T-cell (primary cell): ENCODE measurements at regions not wholly inside any gene's neighbourhood (a gene's known extent, or its start where the extent isn't known, plus 50 kb on each side); places are given as distances from the start of the nearest gene placed in this dataset.

Experiments used
- ATAC-seq, 4 experiments: fragments of 200-7000 bp in 3 of 4; fragments of 150-1000 bp in 1 of 4; cut with Tn5 transposase; replicated peaks in 1 of 4; 1 replicate in 3 of 4; 2 replicates in 1 of 4; pipeline ENCODE4 v1.10.0; 2021; ENCODE audit warnings: moderate library complexity in 3 of 4, mild to moderate bottlenecking in 2 of 4, moderate number of reproducible peaks in 1 of 4
- CTCF ChIA-PET, 2 donors: fragments of 300-600 bp; sonication (Branson Sonifier 250); formaldehyde crosslinking; loops; one replicate each; lab custom pipeline; 2022; ENCODE audit warnings: antibody characterized with exemption in 2 of 2; lab: Charles Lee
- POLR2A ChIA-PET, 2 donors: fragments of 300-600 bp; sonication (Branson Sonifier 250); formaldehyde crosslinking; loops; one replicate each; lab custom pipeline; 2022; ENCODE audit warnings: antibody characterized with exemption in 2 of 2; lab: Charles Lee
- DNase-seq, 35 experiments: peaks; one replicate each; pipeline versions ENCODE4 v3.0.0 to v3.0.0-alpha.2; 2013 to 2023
- H3K27ac ChIP-seq: one replicate; pipeline ENCODE4 v1.5.1; 2013; ENCODE audit warnings: low read length
- H3K27me3 ChIP-seq, 2 experiments: replicated peaks in 1 of 2; 1 replicate in 1 of 2; 2 replicates in 1 of 2; pipeline versions ENCODE4 v1.6.1 to v1.7.0; 2013; ENCODE audit warnings: low read length in 1 of 2, mixed read lengths in 1 of 2; ENCODE audit not compliant: control insufficient read depth in 2 of 2, insufficient read depth in 2 of 2; ENCODE audit errors: extremely low read depth in 1 of 2
- H3K36me3 ChIP-seq, 2 donors: 1 replicate in 1 of 2; 2 replicates in 1 of 2; pipeline versions ENCODE4 v1.6.1 to v1.7.0; 2013; ENCODE audit warnings: low read length in 1 of 2; ENCODE audit not compliant: control insufficient read depth in 2 of 2, insufficient read depth in 1 of 2; ENCODE audit errors: extremely low read depth in 1 of 2
- H3K4me1 ChIP-seq, 2 experiments: 1 replicate in 1 of 2; 2 replicates in 1 of 2; pipeline versions ENCODE4 v1.6.1 to v1.7.0; 2013; ENCODE audit warnings: low read length in 2 of 2, mixed read lengths in 1 of 2; ENCODE audit not compliant: insufficient read depth in 2 of 2, control insufficient read depth in 1 of 2; ENCODE audit errors: extremely low read depth in 1 of 2
- H3K4me3 ChIP-seq, 2 donors: 1 replicate in 1 of 2; 2 replicates in 1 of 2; pipeline versions ENCODE4 v1.5.1 to v1.7.0; 2013; ENCODE audit warnings: mild to moderate bottlenecking in 2 of 2, low read length in 1 of 2, moderate library complexity in 1 of 2; ENCODE audit not compliant: control insufficient read depth in 1 of 2; ENCODE audit errors: extremely low read depth in 1 of 2
- H3K9me3 ChIP-seq: 2 replicates; pipeline ENCODE4 v1.7.0; 2013
- H3K27ac Mint-ChIP-seq, 2 donors: one replicate each; pipeline ENCODE4 v1.8.0; 2020 to 2021; ENCODE audit warnings: mild to moderate bottlenecking in 2 of 2, mixed read lengths in 2 of 2
- H3K27me3 Mint-ChIP-seq, 2 donors: one replicate each; pipeline ENCODE4 v1.8.0; 2021 to 2022; ENCODE audit warnings: mixed read lengths in 2 of 2
- H3K36me3 Mint-ChIP-seq: one replicate; pipeline ENCODE4 v1.8.0; 2021; ENCODE audit warnings: mixed read lengths
- H3K4me1 Mint-ChIP-seq, 3 donors: one replicate each; pipeline ENCODE4 v1.8.0; 2020 to 2022; ENCODE audit warnings: mixed read lengths in 3 of 3, mild to moderate bottlenecking in 1 of 3
- H3K4me3 Mint-ChIP-seq, 3 donors: one replicate each; pipeline ENCODE4 v1.8.0; 2020 to 2022; ENCODE audit warnings: mild to moderate bottlenecking in 3 of 3, mixed read lengths in 3 of 3, moderate library complexity in 3 of 3
- H3K9me3 Mint-ChIP-seq, 3 donors: one replicate each; pipeline ENCODE4 v1.8.0; 2020 to 2022; ENCODE audit warnings: mixed read lengths in 3 of 3
- WGBS: methylation state at CpG from one replicate; pipeline ENCODE4 v1.1.5; 2013; ENCODE audit warnings: missing lambda C conversion rate; ENCODE audit not compliant: insufficient coverage; 5-methylcytosine and 5-hydroxymethylcytosine counted together

DNA sequence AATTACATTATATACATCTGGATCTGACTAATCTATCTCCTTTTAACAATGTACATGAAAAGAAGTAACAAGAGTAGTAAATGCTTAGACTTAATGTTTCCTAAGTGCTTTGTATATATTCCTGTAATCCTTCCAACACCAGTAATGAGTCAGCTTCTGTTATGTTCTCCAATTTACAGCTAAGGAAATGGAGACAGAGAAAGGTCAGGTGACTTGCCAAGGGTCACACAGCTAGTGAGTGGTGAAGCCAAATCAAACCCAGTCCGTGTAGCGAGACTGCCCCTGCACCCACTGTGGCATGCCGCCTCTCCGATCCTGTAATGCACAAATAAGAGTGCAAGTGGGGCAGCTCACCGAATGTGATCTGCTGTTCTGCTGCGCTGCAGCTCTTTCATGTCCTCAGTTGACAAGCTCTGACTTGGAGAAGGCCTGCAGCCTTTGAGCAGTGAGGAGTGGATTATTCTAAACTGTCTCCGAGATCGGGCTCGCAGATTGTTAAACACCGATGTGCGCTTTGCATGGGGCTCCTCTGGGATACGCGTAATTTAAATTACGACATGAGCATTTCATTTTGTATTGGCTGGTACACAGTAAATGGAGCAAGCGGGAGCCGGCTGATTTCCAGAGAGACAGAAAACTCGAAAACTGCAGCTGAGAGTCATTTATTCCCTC lies 65.1 kb upstream of the KTN1 start:
- no peak overlapping the region for H3K4me3 ChIP-seq
- POLR2A ChIA-PET: no interaction called here

DNA sequence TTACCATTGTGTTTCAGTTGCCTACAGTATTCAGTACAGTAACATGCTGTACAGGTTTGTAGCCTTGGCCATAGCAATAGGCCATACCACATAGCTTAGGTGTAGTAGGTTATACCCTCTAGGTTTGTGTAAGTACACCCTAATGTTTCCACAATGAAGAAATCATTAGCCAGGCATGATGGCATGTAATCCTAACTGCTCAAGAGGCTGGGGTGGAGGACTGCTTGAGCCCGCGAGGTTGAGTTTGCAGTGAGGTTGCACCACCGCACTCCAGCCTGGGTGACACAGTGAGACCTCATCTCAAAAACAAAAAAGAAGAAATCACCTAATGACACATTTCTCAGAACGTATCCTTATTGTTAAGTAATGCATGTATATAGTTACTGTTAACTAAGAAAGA lies 63.2 kb upstream of the KTN1 start:
- Mint-ChIP-seq H3K27me3 (no peaks in the 10 kb centered on the region), H3K4me3 (no peak overlapping the region), H3K36me3 (no peaks in the 10 kb centered on the region), H3K4me1 (no peaks in the 10 kb centered on the region), H3K27ac (no peak overlapping the region), H3K9me3 (no peaks in the 10 kb centered on the region)
- ATAC-seq: no peak
- no peak overlapping the region for H3K4me3 ChIP-seq
- no peaks in the 10 kb centered on the region for H3K4me1 ChIP-seq
- WGBS: no CpG with 5 or more reads among the region's 4 CpGs
- no peak overlapping the region for H3K27ac ChIP-seq
- H3K27me3 ChIP-seq: no peaks in the 10 kb centered on the region
- no peaks in the 10 kb centered on the region for H3K9me3 ChIP-seq
- POLR2A ChIA-PET: no interaction called here
- H3K36me3 ChIP-seq: no peaks in the 10 kb centered on the region
- CTCF ChIA-PET: no interaction called here
- no peak for DNase-seq

More for the DNA sequence above, 65.1 kb upstream of the KTN1 start:
- peaks cover 0 to 4% (median 1%) of the 10 kb centered on the region in 3 donors for H3K9me3 Mint-ChIP-seq
- no peaks in the 10 kb centered on the region for H3K36me3 Mint-ChIP-seq
- DNase-seq: no peak
- no peak for ATAC-seq
- CTCF ChIA-PET: interaction anchor here in 1 of 2 donors (0.6 kb wide), 1 partner anchor 248 kb away, joined by 4 read pairs; no protein-coding TSS in a partner anchor
- no peaks in the 10 kb centered on the region for H3K9me3 ChIP-seq
- 95% methylated on average over 14 of the region's 17 CpGs for WGBS
- no peak overlapping the region for H3K27ac Mint-ChIP-seq
- no peaks in the 10 kb centered on the region for H3K4me1 Mint-ChIP-seq
- no peaks in the 10 kb centered on the region for H3K27me3 ChIP-seq
- H3K4me3 Mint-ChIP-seq: no peak overlapping the region
- H3K4me1 ChIP-seq: no peaks in the 10 kb centered on the region
- H3K27me3 Mint-ChIP-seq: no peaks in the 10 kb centered on the region
- H3K36me3 ChIP-seq: no peaks in the 10 kb centered on the region
- H3K27ac ChIP-seq: no peak overlapping the region

DNA sequence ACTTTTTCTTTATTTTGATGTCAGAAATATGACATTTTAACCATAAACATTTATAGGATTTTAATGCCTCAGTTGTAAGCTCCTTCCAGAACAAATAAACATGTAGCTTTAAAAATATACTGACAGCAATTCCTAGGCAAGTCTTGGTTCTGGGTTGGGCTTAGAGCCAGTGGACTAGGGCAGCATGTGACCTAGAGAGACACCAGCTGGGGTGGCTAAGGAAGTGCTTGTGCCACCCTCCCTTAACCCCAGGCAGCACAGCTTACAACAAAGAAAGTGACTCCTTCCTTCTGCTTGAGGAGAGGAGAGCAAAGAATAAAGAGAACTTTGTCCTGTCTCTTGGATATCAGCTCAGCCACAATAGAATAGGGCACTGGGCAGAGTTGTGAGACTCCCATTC lies 61.6 kb upstream of the KTN1 start:
- ChIA-PET POLR2A (no interaction called here), CTCF (interaction anchor here in 1 of 2 donors (1.1 kb wide), 1 partner anchor 956 kb away, joined by 3 read pairs; no protein-coding TSS in a partner anchor)
- no peak overlapping the region for H3K27ac ChIP-seq
- Mint-ChIP-seq H3K27me3 (no peaks in the 10 kb centered on the region), H3K4me1 (no peaks in the 10 kb centered on the region), H3K36me3 (no peaks in the 10 kb centered on the region), H3K9me3 (no peaks in the 10 kb centered on the region), H3K4me3 (no peak overlapping the region), H3K27ac (no peak overlapping the region)
- no peaks in the 10 kb centered on the region for H3K9me3 ChIP-seq
- no peaks in the 10 kb centered on the region for H3K4me1 ChIP-seq
- DNase-seq (no peak), ATAC-seq (no peak)
- H3K36me3 ChIP-seq: no peaks in the 10 kb centered on the region
- no peak overlapping the region for H3K4me3 ChIP-seq
- no peaks in the 10 kb centered on the region for H3K27me3 ChIP-seq

DNA sequence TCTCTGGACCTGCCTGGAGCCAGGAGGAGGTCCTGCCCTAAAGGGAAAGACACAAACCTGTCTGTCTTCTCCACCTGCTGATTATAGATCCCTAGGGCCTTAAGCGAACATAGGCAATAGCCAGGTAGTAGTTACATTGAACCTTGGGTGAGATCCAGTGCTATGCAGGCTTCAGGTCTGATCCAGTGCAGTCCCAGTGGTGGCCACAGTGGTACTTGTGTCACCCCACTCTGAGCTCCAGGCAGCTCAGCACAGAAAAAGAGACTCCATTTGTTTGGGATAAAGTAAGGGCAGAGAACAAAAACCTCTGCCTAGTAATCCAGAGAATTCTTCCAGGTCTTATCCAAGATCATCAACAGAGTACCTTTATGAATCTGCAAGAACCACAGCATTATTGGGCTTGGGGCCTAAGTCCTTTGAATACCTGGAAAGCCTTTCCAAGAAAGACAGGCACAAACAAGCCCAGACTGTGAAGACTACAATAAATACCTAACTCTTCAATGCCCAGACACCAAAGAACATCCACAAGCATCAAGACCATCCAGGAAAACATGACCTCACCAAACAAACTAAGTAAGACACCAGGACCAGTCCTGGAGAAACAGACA lies 60.4 kb upstream of the KTN1 start:
- ATAC-seq (no peak), DNase-seq (no peak)
- H3K4me3 Mint-ChIP-seq: no peak overlapping the region
- no peaks in the 10 kb centered on the region for H3K9me3 Mint-ChIP-seq
- Histone ChIP-seq H3K4me3 (no peak overlapping the region), H3K27me3 (no peaks in the 10 kb centered on the region), H3K36me3 (no peaks in the 10 kb centered on the region), H3K4me1 (no peaks in the 10 kb centered on the region), H3K27ac (no peak overlapping the region), H3K9me3 (no peaks in the 10 kb centered on the region)
- no peaks in the 10 kb centered on the region for H3K27me3 Mint-ChIP-seq
- H3K27ac Mint-ChIP-seq: no peak overlapping the region
- no peaks in the 10 kb centered on the region for H3K36me3 Mint-ChIP-seq
- H3K4me1 Mint-ChIP-seq: no peaks in the 10 kb centered on the region
- POLR2A ChIA-PET: no interaction called here
- WGBS: 89% methylated on average over 1 of the region's 1 CpG
- CTCF ChIA-PET: interaction anchor here in 1 of 2 donors (1.1 kb wide), 1 partner anchor 955 kb away, joined by 3 read pairs; no protein-coding TSS in a partner anchor

DNA sequence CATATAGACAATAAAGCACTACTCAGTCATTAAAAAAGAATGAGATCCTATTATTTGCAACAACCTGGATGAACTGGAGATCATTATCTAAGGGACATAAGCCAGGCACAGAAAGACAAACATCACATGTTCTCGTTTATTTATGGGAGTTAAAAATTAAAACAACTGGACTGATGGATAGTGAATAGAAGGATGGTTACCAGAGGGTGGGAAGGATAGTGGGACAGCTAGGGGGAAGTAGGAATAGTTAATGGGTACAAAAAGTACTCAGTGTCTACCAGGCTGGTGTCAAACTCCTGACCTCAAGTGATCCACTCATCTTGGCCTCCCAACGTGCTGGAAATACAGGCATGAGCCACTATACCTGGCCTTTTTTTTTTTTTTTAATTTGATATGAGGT lies 56.7 kb upstream of the KTN1 start:
- no peaks in the 10 kb centered on the region for H3K9me3 Mint-ChIP-seq
- DNase-seq (no peak), ATAC-seq (no peak)
- no peak overlapping the region for H3K4me3 ChIP-seq
- whole genome bisulfite sequencing: no CpG with 5 or more reads among the region's 2 CpGs
- no peaks in the 10 kb centered on the region for H3K4me1 ChIP-seq
- CTCF ChIA-PET: interaction anchor here in 1 of 2 donors (0.6 kb wide), 1 partner anchor 37 kb away, joined by 3 read pairs; no protein-coding TSS in a partner anchor
- H3K27me3 Mint-ChIP-seq: no peaks in the 10 kb centered on the region
- H3K27ac ChIP-seq: no peak overlapping the region
- no peaks in the 10 kb centered on the region for H3K27me3 ChIP-seq
- H3K4me3 Mint-ChIP-seq: no peak overlapping the region
- H3K36me3 Mint-ChIP-seq: no peaks in the 10 kb centered on the region
- no peak overlapping the region for H3K27ac Mint-ChIP-seq
- H3K36me3 ChIP-seq: no peaks in the 10 kb centered on the region
- POLR2A ChIA-PET: no interaction called here
- no peaks in the 10 kb centered on the region for H3K4me1 Mint-ChIP-seq
- H3K9me3 ChIP-seq: no peaks in the 10 kb centered on the region
